ENCODE measurements at regions not wholly inside any gene's neighbourhood (a gene's known extent, or its start where the extent isn't known, plus 50 kb on each side); places are given as distances from the start of the nearest gene placed in this dataset.

DNA sequence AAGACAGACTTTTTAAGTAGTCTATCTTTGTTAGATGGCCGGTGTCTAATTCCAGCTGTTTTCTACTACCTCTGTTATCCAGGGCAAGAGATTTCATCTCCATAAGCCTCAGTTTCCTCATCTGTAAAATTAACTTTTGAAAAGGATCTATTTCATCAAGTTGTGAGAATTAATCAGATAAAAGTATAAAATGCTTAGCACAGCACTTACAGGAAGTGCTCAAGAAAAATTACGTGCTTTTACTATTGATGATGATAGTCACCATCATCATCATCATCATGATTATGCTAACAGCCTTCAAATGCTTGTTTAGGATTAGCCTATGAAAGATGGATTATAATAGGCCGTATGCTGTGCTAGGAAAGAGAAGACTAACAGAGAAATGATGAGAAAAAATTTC is 76.2 kb downstream of the CYRIA start:
- Histone ChIP-seq H3K9me2 (replicated peaks; ENCODE audit: insufficient read depth, low read length) (no peaks in the 10 kb centered on the region), H4K20me1 (ENCODE audit: low read depth, low read length) (no peaks in the 10 kb centered on the region), H3K4me2 (ENCODE audit: low read depth, low read length, poor library complexity, severe bottlenecking) (no peak overlapping the region), H3K27me3 (ENCODE audit: low read length) (no peaks in the 10 kb centered on the region), H3K4me3 (ENCODE audit: insufficient read depth, low read length, poor library complexity, severe bottlenecking) (no peak overlapping the region), H3K36me3 (ENCODE audit: low read length) (no peaks in the 10 kb centered on the region), H2AFZ (ENCODE audit: low read depth, low read length, severe bottlenecking) (no peak overlapping the region), H3K27ac (ENCODE audit: low read depth, low read length) (no peak overlapping the region), H3F3A (ENCODE audit: insufficient read depth) (no peaks in the 10 kb centered on the region), H3K79me2 (ENCODE audit: insufficient read depth, low read length) (no peaks in the 10 kb centered on the region), H3K9me3 (ENCODE audit: insufficient read depth, low read length) (no peaks in the 10 kb centered on the region), H3K9ac (ENCODE audit: low read length) (no peak overlapping the region)
- TF ChIP-seq EZH2phosphoT487 (conservative IDR thresholded peaks at IDR 0.05; ENCODE audit: low read length), result no peak
- TF ChIP-seq, protein P1, sequence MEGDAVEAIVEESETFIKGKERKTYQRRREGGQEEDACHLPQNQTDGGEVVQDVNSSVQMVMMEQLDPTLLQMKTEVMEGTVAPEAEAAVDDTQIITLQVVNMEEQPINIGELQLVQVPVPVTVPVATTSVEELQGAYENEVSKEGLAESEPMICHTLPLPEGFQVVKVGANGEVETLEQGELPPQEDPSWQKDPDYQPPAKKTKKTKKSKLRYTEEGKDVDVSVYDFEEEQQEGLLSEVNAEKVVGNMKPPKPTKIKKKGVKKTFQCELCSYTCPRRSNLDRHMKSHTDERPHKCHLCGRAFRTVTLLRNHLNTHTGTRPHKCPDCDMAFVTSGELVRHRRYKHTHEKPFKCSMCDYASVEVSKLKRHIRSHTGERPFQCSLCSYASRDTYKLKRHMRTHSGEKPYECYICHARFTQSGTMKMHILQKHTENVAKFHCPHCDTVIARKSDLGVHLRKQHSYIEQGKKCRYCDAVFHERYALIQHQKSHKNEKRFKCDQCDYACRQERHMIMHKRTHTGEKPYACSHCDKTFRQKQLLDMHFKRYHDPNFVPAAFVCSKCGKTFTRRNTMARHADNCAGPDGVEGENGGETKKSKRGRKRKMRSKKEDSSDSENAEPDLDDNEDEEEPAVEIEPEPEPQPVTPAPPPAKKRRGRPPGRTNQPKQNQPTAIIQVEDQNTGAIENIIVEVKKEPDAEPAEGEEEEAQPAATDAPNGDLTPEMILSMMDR (IDR thresholded peaks at IDR 0.05; ENCODE audit: insufficient read depth, low read length, poor library complexity, severe bottlenecking), result no peak

DNA sequence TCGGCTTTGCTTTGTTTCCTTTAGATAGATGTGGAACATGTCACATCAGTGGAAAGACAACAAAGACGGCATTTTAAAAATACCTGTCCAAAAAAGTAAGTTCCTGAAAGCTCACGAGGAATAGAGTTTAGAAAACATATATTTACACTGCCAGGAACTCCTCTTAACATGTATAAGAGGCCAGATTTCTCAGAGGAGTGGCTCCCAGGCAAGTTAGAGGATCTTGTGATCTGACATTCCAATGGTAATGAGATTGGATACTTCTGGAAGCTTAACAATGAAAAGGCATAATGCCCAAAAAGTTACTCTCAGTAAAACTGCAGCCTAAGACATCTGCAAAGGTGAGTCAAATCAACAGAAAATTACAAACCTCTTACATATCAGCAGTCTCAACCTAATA is 77.1 kb downstream of the CYRIA start:
- H3K9ac ChIP-seq (ENCODE audit: low read length), result no peak overlapping the region
- no peaks in the 10 kb centered on the region for H3K9me3 ChIP-seq (ENCODE audit: insufficient read depth, low read length)
- H3K9me2 ChIP-seq (replicated peaks; ENCODE audit: insufficient read depth, low read length), result no peaks in the 10 kb centered on the region
- H3K36me3 ChIP-seq (ENCODE audit: low read length), result no peaks in the 10 kb centered on the region
- no peaks in the 10 kb centered on the region for H3K27me3 ChIP-seq (ENCODE audit: low read length)
- no peak overlapping the region for H3K27ac ChIP-seq (ENCODE audit: low read depth, low read length)
- no peaks in the 10 kb centered on the region for H4K20me1 ChIP-seq (ENCODE audit: low read depth, low read length)
- no peak overlapping the region for H3K4me3 ChIP-seq (ENCODE audit: insufficient read depth, low read length, poor library complexity, severe bottlenecking)
- TF ChIP-seq EZH2phosphoT487 (conservative IDR thresholded peaks at IDR 0.05; ENCODE audit: low read length), result no peak
- TF ChIP-seq, protein P1 (IDR thresholded peaks at IDR 0.05; ENCODE audit: insufficient read depth, low read length, poor library complexity, severe bottlenecking), result no peak
- no peak overlapping the region for H2AFZ ChIP-seq (ENCODE audit: low read depth, low read length, severe bottlenecking)
- H3K79me2 ChIP-seq (ENCODE audit: insufficient read depth, low read length), result no peaks in the 10 kb centered on the region
- H3K4me2 ChIP-seq (ENCODE audit: low read depth, low read length, poor library complexity, severe bottlenecking), result no peak overlapping the region
- H3F3A ChIP-seq (ENCODE audit: insufficient read depth), result no peaks in the 10 kb centered on the region

DNA sequence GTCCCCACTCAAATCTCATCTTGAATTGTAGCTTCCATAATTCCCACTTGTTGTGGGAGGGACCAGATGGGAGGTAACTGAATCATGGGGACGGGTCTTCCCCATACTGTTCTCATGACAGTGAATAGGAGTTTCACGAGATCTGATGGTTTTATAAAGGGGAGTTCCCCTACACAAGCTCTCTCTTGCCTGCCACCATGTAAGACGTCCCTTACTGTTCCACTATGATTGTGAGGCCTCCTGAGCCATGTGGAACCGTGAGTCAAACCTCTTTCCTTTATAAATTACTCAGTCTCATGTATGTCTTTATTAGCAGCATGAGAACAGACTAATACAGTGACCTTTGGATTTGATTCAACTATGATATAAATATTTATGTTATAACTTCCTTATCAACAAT is 78.0 kb downstream of the CYRIA start:
- H3K9me3 ChIP-seq (ENCODE audit: insufficient read depth, low read length), result no peaks in the 10 kb centered on the region
- no peaks in the 10 kb centered on the region for H3K36me3 ChIP-seq (ENCODE audit: low read length)
- no peak overlapping the region for H3K4me3 ChIP-seq (ENCODE audit: insufficient read depth, low read length, poor library complexity, severe bottlenecking)
- no peak overlapping the region for H3K4me2 ChIP-seq (ENCODE audit: low read depth, low read length, poor library complexity, severe bottlenecking)
- TF ChIP-seq, protein P1 (IDR thresholded peaks at IDR 0.05; ENCODE audit: insufficient read depth, low read length, poor library complexity, severe bottlenecking), result no peak
- TF ChIP-seq EZH2phosphoT487 (conservative IDR thresholded peaks at IDR 0.05; ENCODE audit: low read length), result no peak
- no peaks in the 10 kb centered on the region for H3F3A ChIP-seq (ENCODE audit: insufficient read depth)
- H3K79me2 ChIP-seq (ENCODE audit: insufficient read depth, low read length), result no peaks in the 10 kb centered on the region
- H4K20me1 ChIP-seq (ENCODE audit: low read depth, low read length), result no peaks in the 10 kb centered on the region
- no peak overlapping the region for H3K9ac ChIP-seq (ENCODE audit: low read length)
- H3K27me3 ChIP-seq (ENCODE audit: low read length), result no peaks in the 10 kb centered on the region
- no peak overlapping the region for H3K27ac ChIP-seq (ENCODE audit: low read depth, low read length)
- no peak overlapping the region for H2AFZ ChIP-seq (ENCODE audit: low read depth, low read length, severe bottlenecking)
- H3K9me2 ChIP-seq (replicated peaks; ENCODE audit: insufficient read depth, low read length), result no peaks in the 10 kb centered on the region
